Endothelial cell of umbilical vein (primary cell): ENCODE measurements at regions not wholly inside any gene's neighbourhood (a gene's known extent, or its start where the extent isn't known, plus 50 kb on each side); places are given as distances from the start of the nearest gene placed in this dataset.

ENCODE experiments used
- BruUV-seq: library from RNA; stranded (reverse); fragments of 400-500 nt; replicated peaks from 2 replicates; lab custom pipeline; 2021; lab: Mats Ljungman, UMichigan
- CTCF ChIA-PET: fragments of 300-600, 350-600 bp; sonication (Branson Sonifier 250); formaldehyde crosslinking; loops from one replicate; lab custom pipeline; 2021; ENCODE audit warnings: antibody characterized with exemption, inconsistent platforms; lab: Charles Lee
- POLR2A ChIA-PET: fragments of 300-600, 350-600 bp; sonication (Branson Sonifier 250); formaldehyde crosslinking; loops from one replicate; lab custom pipeline; 2021; ENCODE audit warnings: antibody characterized with exemption, inconsistent platforms; lab: Charles Lee
- DNase-seq: peaks from one replicate; pipeline ENCODE4 v3.0.0-alpha.2; 2011; ENCODE audit warnings: low read depth, low spot score
- FAIRE-seq: peaks from 2 replicates; lab custom pipeline; 2011; peaks lifted over from hg19 to GRCh38; lab: Jason Lieb, UNC
- H2AFZ ChIP-seq: 2 replicates; pipeline ENCODE4 v1.6.0; 2012; ENCODE audit warnings: low read depth, low read length, control low read depth, inconsistent platforms
- H3K27ac ChIP-seq: 2 replicates; pipeline ENCODE4 v1.5.1; 2011; ENCODE audit warnings: low read depth, mild to moderate bottlenecking, control low read depth, low read length, moderate library complexity; ENCODE audit not compliant: insufficient read depth
- H3K27me3 ChIP-seq, 2 experiments: 2 replicates each; pipeline versions ENCODE4 v1.6.0 to v1.6.1; 2011; ENCODE audit warnings: low read length in 2 of 2, mixed read lengths in 1 of 2; ENCODE audit not compliant: control insufficient read depth in 2 of 2, insufficient read depth in 2 of 2
- H3K36me3 ChIP-seq, 2 experiments: 2 replicates in 1 of 2; 3 replicates in 1 of 2; pipeline ENCODE4 v1.5.1; 2011; ENCODE audit warnings: low read length in 2 of 2, mild to moderate bottlenecking in 1 of 2, moderate library complexity in 1 of 2; ENCODE audit not compliant: control insufficient read depth in 2 of 2, insufficient read depth in 2 of 2; ENCODE audit errors: extremely low read depth in 1 of 2
- H3K4me1 ChIP-seq: 3 replicates; pipeline ENCODE4 v1.5.1; 2011; ENCODE audit warnings: mild to moderate bottlenecking, low read length; ENCODE audit not compliant: control insufficient read depth, insufficient read depth; ENCODE audit errors: extremely low read depth
- H3K4me2 ChIP-seq: 2 replicates; pipeline ENCODE4 v1.6.1; 2011; ENCODE audit warnings: low read length, control low read depth, mixed read lengths; ENCODE audit not compliant: insufficient read depth
- H3K4me3 ChIP-seq, 3 experiments: fragments of 200-600 bp in 1 of 3; sonication (generic), shearing (Covaris generic) in 1 of 3; replicated peaks in 1 of 3; 2 replicates each; pipeline ENCODE4 v1.5.1; 2011 to 2016; ENCODE audit warnings: control low read depth in 3 of 3, low read length in 3 of 3, mild to moderate bottlenecking in 2 of 3, inconsistent platforms in 1 of 3, low read depth in 1 of 3, moderate library complexity in 1 of 3; ENCODE audit not compliant: insufficient read depth in 1 of 3
- H3K79me2 ChIP-seq: 2 replicates; pipeline ENCODE4 v1.6.0; 2012; ENCODE audit warnings: low read length, inconsistent platforms; ENCODE audit not compliant: control insufficient read depth, insufficient read depth
- H3K9ac ChIP-seq: replicated peaks from 2 replicates; pipeline ENCODE3; 2011; ENCODE audit warnings: low read length, control low read depth; ENCODE audit not compliant: insufficient read depth; ENCODE audit errors: extremely low read depth
- H3K9me1 ChIP-seq: replicated peaks from 3 replicates; pipeline ENCODE4 v1.6.0; 2011; ENCODE audit warnings: mild to moderate bottlenecking, low read length; ENCODE audit not compliant: control insufficient read depth, insufficient read depth; ENCODE audit errors: extremely low read depth
- H3K9me3 ChIP-seq: replicated peaks from 2 replicates; pipeline ENCODE4 v1.5.1; 2012; ENCODE audit warnings: low read length, inconsistent platforms; ENCODE audit not compliant: control insufficient read depth, insufficient read depth
- H4K20me1 ChIP-seq: replicated peaks from 2 replicates; pipeline ENCODE3; 2011; ENCODE audit warnings: mild to moderate bottlenecking, low read length; ENCODE audit not compliant: control insufficient read depth, insufficient read depth; ENCODE audit errors: extremely low read depth
- CTCF ChIP-seq, 2 donors: IDR thresholded peaks; 1 replicate in 1 of 2; 2 replicates in 1 of 2; pipeline ENCODE4 v1.5.1; 2011; ENCODE audit warnings: low read length in 2 of 2, mild to moderate bottlenecking in 2 of 2, moderate library complexity in 2 of 2, control low read depth in 1 of 2, inconsistent platforms in 1 of 2, low read depth in 1 of 2; ENCODE audit not compliant: insufficient read depth in 1 of 2; ENCODE audit errors: extremely low read depth in 1 of 2
- EZH2 ChIP-seq: IDR thresholded peaks from 2 replicates; pipeline ENCODE4 v1.6.1; 2012; ENCODE audit warnings: borderline replicate concordance, low read depth, mild to moderate bottlenecking, moderate library complexity, low read length, inconsistent platforms; ENCODE audit not compliant: severe bottlenecking
- FOS ChIP-seq: IDR thresholded peaks from 2 replicates; pipeline ENCODE4 v1.6.1; 2011; ENCODE audit warnings: mild to moderate bottlenecking, low read length, moderate library complexity, borderline replicate concordance; ENCODE audit not compliant: insufficient read depth
- GATA2 ChIP-seq: IDR thresholded peaks from 2 replicates; pipeline ENCODE4 v1.7.0; 2011; ENCODE audit warnings: low read depth, mild to moderate bottlenecking, moderate library complexity, mixed read lengths, low read length; ENCODE audit not compliant: insufficient read length, insufficient read depth
- JUN ChIP-seq: IDR thresholded peaks from 2 replicates; pipeline ENCODE4 v1.6.1; 2011; ENCODE audit warnings: borderline replicate concordance, low read depth; ENCODE audit not compliant: insufficient read length, insufficient read depth
- MAX ChIP-seq: IDR thresholded peaks from 2 replicates; pipeline ENCODE4 v1.6.1; 2011; ENCODE audit not compliant: insufficient read depth, insufficient read length
- MYC ChIP-seq: IDR thresholded peaks from one replicate; pipeline ENCODE4 v1.6.1; 2011; ENCODE audit warnings: mild to moderate bottlenecking, low read depth, low read length
- POLR2A ChIP-seq: IDR thresholded peaks from 2 replicates; pipeline ENCODE4 v1.6.1; 2012; ENCODE audit warnings: low read depth, mild to moderate bottlenecking, control low read depth, low read length
- POLR2AphosphoS5 ChIP-seq: IDR thresholded peaks from 2 replicates; pipeline ENCODE4 v1.6.1; 2012; ENCODE audit warnings: low read depth, mild to moderate bottlenecking, control low read depth, low read length, moderate library complexity; ENCODE audit not compliant: insufficient read depth
- dilution Hi-C: fragments of 300-500 bp; cut with MboI; formaldehyde crosslinking; loops from one replicate; pipeline ENCODE4 v1.15.0; 2019; ENCODE audit warnings: low sequenced_read_pairs; ENCODE audit not compliant: extremely low pct_ligation_motif_present
- intact Hi-C: fragments of 100-400 bp; cut with micrococcal nuclease; formaldehyde crosslinking; loops from one replicate; pipeline ENCODE4 v1.10.0; 2022

DNA sequence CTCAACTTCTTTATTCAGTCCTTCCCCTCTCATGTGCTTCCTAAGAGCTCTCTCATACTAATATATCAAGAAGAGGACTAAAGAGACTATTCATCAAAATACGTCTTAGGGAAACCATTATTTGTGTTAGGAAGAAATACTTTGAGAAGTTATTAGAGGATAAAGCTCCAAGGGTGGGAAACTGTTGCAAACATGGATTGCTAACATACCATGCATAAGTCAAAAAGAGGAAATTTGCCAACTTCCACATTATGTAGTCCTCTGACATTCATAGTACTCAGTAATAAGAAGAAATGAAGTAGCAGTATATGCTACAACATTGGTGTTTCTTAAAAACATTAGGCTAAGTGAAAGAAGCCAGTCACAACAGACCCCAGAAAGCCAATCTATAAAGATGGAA lies 128.8 kb upstream of the CLEC14A start:
- Histone ChIP-seq H3K27me3 (no peaks in the 10 kb centered on the region), H3K4me1 (peaks cover 8% of the 10 kb centered on the region), H3K9me3 (no peaks in the 10 kb centered on the region), H3K4me2 (no peak overlapping the region), H3K9ac (no peak overlapping the region), H4K20me1 (no peaks in the 10 kb centered on the region), H3K36me3 (no peaks in the 10 kb centered on the region), H2AFZ (no peak overlapping the region), H3K79me2 (no peaks in the 10 kb centered on the region), H3K27ac (no peak overlapping the region), H3K9me1 (no peaks in the 10 kb centered on the region), H3K4me3 (no peak overlapping the region)
- ChIA-PET CTCF (interaction anchor here (0.9 kb wide), 1 partner anchor 17 kb away, joined by 3 read pairs; no protein-coding TSS in a partner anchor), POLR2A (no interaction called here)
- TF ChIP-seq POLR2A: no peak
- dilution Hi-C loops (no loop called here), intact Hi-C loops (no loop called here)
- FAIRE-seq (no peak), DNase-seq (no peak)
- no TSS peak for BruUV-seq

GRCh38 chr14:38367922-38368321 lies 112.0 kb upstream of the CLEC14A start:
- dilution Hi-C loops: no loop called here
- Histone ChIP-seq H3K9me1 (no peaks in the 10 kb centered on the region), H3K36me3 (no peaks in the 10 kb centered on the region), H3K4me1 (peaks cover 39% of the 10 kb centered on the region), H4K20me1 (no peaks in the 10 kb centered on the region), H3K9ac (no peak overlapping the region), H3K4me2 (peak overlapping the region; percentile 21), H3K9me3 (no peaks in the 10 kb centered on the region), H3K79me2 (no peaks in the 10 kb centered on the region), H3K27ac (no peak overlapping the region), H2AFZ (peak overlapping the region; percentile 79), H3K27me3 (no peaks in the 10 kb centered on the region), H3K4me3 (no peak overlapping the region)
- ChIA-PET CTCF (interaction anchor here (0.8 to 4.2 kb wide), 13 partner anchors 10 to 465 kb away, joined by 3 to 29 read pairs (median 3); partner anchors contain the start of gene CLEC14A), POLR2A (interaction anchor here (0.5 to 4.0 kb wide), 3 partner anchors 10 to 113 kb away, joined by 4 to 21 read pairs (median 9); partner anchors contain the start of gene CLEC14A)
- no peak for DNase-seq
- intact Hi-C loops: no loop called here
- TF ChIP-seq GATA2: no peak
- TF ChIP-seq POLR2A: no peak
- TF ChIP-seq CTCF (IDR thresholded peaks at IDR 0.05; ENCODE audit: extremely low read depth in 1 of 2, insufficient read depth in 1 of 2, low read depth in 1 of 2, low read length in 2 of 2): no peak
- no peak for TF ChIP-seq FOS
- TF ChIP-seq MYC: no peak
- TF ChIP-seq MAX: no peak
- no peak for TF ChIP-seq EZH2
- TF ChIP-seq POLR2AphosphoS5: no peak
- TF ChIP-seq JUN: no peak
- BruUV-seq: no TSS peak
- FAIRE-seq: no peak
